Loucy (cell line): ENCODE measurements at regions not wholly inside any gene's neighbourhood (a gene's known extent, or its start where the extent isn't known, plus 50 kb on each side); places are given as distances from the start of the nearest gene placed in this dataset.

Experiments used
- CTCF ChIP-seq: fragments of 200-600 bp; sonication (generic); conservative IDR thresholded peaks from 2 replicates; pipeline ENCODE4 v1.5.1; 2014; ENCODE audit warnings: mild to moderate bottlenecking, antibody characterized with exemption, low read length
- EZH2phosphoT487 ChIP-seq: fragments of 200-600 bp; IDR thresholded peaks from 2 replicates; pipeline ENCODE4 v1.6.1; 2018; ENCODE audit warnings: antibody characterized with exemption, mild to moderate bottlenecking, moderate library complexity, borderline replicate concordance

DNA sequence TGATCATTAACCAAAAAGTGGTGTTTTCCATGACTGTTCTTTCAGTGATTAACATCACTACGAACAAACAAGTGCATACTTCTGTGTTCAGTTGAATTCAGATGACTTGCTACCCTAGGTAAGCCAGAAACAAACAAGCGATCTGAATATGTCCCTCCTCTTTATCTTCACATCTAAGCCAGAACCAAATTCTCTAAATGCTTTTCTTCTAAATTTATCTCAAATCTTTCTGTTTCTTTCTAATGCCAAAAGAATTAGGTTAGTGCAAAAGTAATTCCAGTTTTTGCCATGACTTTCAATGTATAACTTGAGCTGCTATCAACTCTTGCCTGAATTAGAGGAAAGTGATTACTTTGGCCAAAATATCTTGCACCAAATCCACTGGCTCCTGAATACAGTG lies 481.2 kb downstream of the COL11A1 start:
- TF ChIP-seq CTCF (no peak), EZH2phosphoT487 (no peak)
